ENCODE measurements at regions not wholly inside any gene's neighbourhood (a gene's known extent, or its start where the extent isn't known, plus 50 kb on each side); places are given as distances from the start of the nearest gene placed in this dataset.

GRCh38 chr22:48837341-48837935 lies 990.2 kb downstream of the BRD1 start:
- peak in 2 of 56 donors; percentile 17 to 22 for DNase-seq

- no peak for DNase-seq
Observed at GRCh38 chr22:48836673-48837340, 990.9 kb downstream of the BRD1 start.

DNA sequence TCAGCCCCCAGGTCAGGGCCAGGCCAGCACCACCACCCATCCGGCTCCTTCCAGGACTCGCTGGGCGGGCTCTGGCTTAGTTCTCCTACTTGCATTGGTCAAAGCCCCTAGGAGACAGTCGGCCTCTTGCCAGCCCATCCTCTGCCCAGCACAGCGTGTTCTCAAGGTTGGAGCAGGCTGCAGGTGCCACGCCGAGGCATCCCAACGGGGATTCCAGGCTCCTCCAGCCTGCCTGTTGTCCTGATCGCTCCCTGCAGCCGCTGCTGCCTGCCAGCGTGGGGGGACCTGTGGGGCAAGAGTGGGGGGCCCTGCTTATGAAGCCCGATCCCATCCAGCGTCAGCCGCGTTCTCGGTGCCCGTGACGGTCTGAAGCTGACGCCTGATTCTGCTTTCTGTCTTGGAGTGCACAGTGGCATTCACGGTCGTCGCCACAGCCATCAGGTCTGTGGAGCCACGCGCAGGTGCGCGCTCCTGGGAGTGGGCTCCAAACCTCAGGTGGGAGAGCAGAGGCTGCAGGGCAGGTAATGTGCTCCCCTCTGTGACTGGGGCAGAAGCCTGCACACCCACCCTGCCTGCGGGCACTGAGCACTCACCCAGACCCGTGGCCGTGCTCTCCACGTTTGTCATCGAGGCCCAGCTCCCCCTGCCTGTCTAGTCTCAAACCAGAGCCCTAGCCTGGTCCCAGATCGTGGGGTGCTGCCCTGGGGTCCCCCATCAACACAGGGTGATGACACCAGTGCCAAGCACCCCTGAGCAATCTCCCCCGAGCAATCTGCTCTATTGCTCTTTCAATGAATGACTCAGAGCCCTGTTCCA lies 991.6 kb downstream of the BRD1 start:
- no peak for DNase-seq

DNA sequence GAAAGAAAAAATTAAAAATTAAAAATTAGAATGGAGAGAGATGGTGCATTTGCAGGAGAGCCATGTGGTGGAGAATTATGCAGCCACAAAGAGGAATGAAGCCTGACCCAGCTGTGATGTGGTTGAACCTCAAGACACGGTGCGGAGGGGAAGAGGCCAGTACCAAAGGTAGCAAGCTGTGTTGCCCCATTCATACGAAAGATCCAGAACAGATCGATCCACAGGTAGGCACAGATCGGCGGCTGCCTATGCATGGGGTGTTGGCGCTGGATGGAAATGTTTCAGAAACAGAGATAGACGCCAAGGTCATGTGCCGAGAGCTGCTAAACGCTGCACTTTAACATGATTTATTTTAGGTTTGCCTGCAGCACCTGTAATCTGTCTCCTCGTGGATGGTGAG lies 992.3 kb downstream of the BRD1 start:
- DNase-seq, result no peak

GRCh38 chr22:48834404-48834803 lies 993.3 kb downstream of the BRD1 start:
- no peak for DNase-seq

GRCh38 chr22:48832592-48832991 lies 995.1 kb downstream of the BRD1 start:
- DNase-seq, result no peak

- DNase-seq, result no peak
Observed at GRCh38 chr22:48829908-48830307, 997.8 kb downstream of the BRD1 start.

- DNase-seq, result no peak
Observed at GRCh38 chr22:48828688-48829087, 999.0 kb downstream of the BRD1 start.

- DNase-seq, result no peak
Observed at GRCh38 chr22:48827904-48828555, 999.6 kb downstream of the BRD1 start.

DNA sequence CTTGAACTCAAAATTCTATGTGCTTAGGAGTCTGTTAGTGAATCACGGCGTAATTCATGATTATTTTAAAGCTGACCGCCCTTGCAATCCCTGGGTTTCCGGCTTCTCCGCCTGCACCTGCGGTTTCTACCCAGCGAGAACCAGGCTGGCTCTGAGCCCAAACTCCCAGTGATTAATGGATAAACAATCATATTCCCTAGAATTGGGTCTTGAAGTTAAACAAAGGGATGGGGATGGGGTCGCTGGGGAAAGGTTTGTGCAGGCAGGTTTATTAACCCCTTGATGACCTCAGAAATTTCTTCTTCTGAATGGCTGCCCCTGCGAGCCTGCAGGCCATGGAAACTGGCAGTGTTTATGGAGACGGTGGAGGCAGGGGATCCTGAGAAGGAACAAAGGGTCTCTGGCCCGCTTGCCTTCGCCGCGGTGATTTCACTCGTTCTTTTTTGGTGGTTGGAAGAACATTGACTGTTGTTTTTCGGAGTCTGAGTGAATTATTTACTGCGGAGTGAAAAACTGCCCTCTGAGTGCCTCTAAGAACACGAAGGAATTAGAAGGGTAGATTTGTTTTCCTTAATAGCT lies 1000.3 kb downstream of the BRD1 start:
- no peak for DNase-seq

DNA sequence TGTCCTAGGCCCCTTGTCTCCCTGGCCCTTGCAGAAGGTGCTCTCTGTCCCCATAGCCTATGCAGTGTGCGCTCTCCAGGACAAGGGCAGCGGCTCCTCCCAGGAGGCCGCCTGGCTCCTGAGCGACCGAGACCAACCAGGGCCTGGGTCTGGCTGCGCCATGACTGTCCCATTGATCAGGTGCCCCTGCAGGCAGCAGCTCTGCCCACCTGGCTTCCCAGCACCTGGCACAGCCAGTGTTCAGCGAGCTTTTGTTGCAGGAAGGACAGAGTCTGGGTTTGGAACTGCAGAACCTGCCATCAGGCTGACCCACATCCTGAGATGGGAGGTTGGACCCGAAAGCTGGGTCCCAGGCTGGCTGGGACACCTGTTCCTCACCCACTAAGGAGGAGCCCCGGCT lies 1001.1 kb downstream of the BRD1 start:
- DNase-seq, result no peak

GRCh38 chr22:48825802-48826520 lies 1001.7 kb downstream of the BRD1 start:
- DNase-seq, result no peak

- DNase-seq, result peak in 23 of 56 donors; percentile 9 to 77 (median 41)
Observed at GRCh38 chr22:48824712-48825651, 1002.7 kb downstream of the BRD1 start.

DNA sequence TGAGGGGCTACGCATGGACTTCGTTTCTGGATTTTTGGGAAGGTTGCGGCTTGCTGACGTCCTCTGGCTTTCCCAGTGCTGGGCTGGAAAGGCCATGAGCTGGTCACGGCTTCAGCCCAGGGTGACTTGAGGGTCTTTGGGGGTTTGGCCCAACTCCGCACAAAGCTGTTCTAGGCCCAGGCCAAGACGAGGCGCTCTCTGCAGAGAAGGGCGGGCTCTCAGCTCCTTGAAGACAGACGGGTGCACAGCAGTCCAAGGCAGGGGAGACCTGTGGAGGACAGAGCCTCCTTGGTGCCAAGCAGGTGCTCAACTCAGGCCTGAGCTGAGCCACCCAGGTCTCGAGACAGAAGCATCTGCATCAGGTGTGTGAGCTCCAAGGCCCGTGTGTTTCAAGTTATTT lies 1003.7 kb downstream of the BRD1 start:
- no peak for DNase-seq

DNA sequence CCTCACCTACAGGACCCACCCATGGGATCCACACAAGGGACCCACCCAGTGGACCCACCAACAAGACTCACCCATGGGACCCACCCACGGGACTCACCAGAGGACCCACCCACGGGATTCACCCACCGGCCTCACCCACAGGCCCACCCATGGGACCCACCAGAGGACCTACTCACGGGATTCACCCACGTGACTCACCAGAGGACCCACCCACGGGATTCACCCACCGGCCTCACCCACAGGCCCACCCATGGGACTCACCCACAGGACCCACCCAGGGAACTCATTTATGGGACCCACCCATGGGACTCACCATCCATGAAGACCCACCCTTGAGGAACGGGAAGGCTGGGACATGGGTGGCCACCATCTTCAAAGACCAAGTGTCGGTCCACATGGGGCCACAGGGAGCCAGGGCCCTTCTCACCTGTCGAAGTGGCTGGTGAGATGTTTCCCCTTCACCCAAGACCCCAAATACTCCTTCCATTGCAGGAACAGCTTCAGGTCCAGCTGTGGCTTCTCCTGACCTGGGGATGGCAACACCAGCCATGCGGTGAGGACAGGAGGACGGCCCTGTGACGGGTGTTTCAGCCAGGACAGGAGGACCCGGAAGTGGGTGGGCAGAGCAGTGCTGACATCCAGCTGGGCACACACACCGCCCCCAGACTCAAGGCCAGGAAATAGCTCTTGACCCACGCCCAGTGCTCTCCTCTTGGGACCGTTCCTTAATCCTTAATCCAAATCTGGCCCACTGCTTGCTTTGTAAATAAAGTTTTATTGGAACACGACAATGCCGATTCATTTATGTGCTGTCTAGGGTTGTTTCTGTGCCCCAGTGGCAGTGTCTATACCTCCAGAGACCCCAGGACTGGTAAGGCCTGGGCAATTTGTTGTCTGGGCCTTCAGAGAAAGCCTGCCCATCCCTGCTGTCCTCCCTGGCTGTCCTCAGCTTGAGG lies 1005.1 kb downstream of the BRD1 start:
- no peak for DNase-seq

DNA sequence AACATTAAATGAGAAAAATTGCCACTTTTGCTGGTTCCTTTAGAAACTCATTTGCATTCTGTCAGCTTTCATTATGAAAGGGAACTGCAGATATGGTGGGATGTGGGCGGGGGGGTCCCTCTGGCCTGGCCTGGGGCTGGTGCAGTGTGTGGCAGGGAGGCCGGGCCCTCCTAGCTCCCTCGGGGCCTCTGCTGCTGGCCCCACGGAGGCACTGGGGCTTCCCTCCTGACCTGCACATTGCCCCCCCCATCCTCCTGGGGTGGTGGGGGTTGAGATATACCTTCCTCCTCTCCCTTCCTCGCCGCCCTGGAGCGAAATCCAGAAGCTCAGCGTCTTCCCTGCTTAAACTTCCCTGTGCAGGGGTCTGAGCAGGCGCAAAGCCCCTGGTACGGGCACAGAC lies 1005.9 kb downstream of the BRD1 start:
- DNase-seq, result no peak

DNA sequence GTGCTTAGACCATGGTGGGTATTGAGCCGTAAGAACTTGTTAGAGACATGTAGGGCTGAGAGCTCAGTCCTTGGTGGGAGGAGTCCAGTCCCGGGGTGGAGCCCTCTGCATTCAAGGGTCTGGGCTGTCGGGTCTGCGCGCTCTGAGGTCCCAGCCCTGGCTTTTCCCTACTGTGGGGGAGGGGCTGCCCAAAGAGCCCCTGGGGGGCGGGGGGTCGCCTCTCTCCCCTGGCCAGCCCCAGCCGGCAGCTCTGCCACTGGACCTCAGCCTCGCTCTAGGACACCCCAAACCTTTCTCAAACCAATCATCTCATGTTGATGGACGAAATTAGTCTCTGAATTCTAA lies 1006.4 kb downstream of the BRD1 start:
- DNase-seq, result no peak

GRCh38 chr22:48820481-48821345 lies 1007.0 kb downstream of the BRD1 start:
- DNase-seq, result no peak
